ENCODE measurements at regions not wholly inside any gene's neighbourhood (a gene's known extent, or its start where the extent isn't known, plus 50 kb on each side); places are given as distances from the start of the nearest gene placed in this dataset.

DNA sequence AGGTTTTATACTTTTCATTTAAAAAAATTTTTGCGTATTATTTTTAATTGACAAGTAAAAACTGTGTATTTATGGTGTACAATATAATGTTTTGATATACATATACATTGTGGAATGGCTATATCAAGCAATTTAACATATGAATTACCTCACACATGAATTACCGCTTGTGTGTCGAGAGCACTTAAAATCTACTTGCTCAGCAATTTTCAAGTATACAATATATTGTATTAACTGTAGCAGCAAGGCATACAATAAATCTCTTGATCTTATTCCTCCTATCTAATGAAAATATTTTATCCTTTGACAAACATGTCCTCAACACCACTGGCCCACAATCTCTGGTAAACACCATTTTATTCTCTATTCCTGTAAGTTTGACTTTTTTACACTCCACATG lies 224.4 kb upstream of the CYLC2 start:
- TF ChIP-seq, protein P1, sequence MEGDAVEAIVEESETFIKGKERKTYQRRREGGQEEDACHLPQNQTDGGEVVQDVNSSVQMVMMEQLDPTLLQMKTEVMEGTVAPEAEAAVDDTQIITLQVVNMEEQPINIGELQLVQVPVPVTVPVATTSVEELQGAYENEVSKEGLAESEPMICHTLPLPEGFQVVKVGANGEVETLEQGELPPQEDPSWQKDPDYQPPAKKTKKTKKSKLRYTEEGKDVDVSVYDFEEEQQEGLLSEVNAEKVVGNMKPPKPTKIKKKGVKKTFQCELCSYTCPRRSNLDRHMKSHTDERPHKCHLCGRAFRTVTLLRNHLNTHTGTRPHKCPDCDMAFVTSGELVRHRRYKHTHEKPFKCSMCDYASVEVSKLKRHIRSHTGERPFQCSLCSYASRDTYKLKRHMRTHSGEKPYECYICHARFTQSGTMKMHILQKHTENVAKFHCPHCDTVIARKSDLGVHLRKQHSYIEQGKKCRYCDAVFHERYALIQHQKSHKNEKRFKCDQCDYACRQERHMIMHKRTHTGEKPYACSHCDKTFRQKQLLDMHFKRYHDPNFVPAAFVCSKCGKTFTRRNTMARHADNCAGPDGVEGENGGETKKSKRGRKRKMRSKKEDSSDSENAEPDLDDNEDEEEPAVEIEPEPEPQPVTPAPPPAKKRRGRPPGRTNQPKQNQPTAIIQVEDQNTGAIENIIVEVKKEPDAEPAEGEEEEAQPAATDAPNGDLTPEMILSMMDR (IDR thresholded peaks at IDR 0.05; ENCODE audit: insufficient read depth, low read length, missing control alignments) = no peak

GRCh38 chr9:102769307-102769706 lies 225.8 kb upstream of the CYLC2 start:
- no peak for DNase-seq (ENCODE audit: low read depth, low spot score)
- TF ChIP-seq, protein P1 (IDR thresholded peaks at IDR 0.05; ENCODE audit: insufficient read depth, low read length, missing control alignments) = no peak
- POLR2A ChIA-PET = no interaction called here
- no peak overlapping the region for H3K4me3 ChIP-seq (ENCODE audit: low read depth, low read length)
- CTCF ChIA-PET = no interaction called here

More for the DNA sequence above, 224.4 kb upstream of the CYLC2 start:
- ChIA-PET CTCF (no interaction called here), POLR2A (no interaction called here)
- H3K4me3 ChIP-seq (ENCODE audit: low read depth, low read length) = no peak overlapping the region
- no peak for DNase-seq (ENCODE audit: low read depth, low spot score)

DNA sequence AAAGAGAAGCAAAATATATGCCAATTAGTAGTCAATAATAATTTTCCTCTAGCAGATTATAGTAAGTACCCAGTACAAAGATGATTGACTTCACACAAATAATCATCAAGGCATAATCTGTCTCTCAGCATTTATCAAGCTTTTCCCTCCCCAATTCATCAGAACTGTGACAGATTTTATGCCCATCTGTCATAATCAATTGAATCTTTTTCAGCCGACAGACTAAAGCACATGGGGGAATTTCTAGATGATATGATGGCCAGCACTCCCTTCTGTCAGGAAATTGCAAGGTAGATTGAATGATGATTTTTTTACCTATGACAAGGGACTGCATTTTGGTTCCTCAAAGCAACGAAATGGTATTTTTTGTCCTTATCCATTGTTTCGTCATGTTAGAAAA lies 227.1 kb upstream of the CYLC2 start:
- no peak overlapping the region for H3K4me3 ChIP-seq (ENCODE audit: low read depth, low read length)
- ChIA-PET POLR2A (no interaction called here), CTCF (no interaction called here)
- DNase-seq (ENCODE audit: low read depth, low spot score) = no peak
- TF ChIP-seq, protein P1 (IDR thresholded peaks at IDR 0.05; ENCODE audit: insufficient read depth, low read length, missing control alignments) = no peak

DNA sequence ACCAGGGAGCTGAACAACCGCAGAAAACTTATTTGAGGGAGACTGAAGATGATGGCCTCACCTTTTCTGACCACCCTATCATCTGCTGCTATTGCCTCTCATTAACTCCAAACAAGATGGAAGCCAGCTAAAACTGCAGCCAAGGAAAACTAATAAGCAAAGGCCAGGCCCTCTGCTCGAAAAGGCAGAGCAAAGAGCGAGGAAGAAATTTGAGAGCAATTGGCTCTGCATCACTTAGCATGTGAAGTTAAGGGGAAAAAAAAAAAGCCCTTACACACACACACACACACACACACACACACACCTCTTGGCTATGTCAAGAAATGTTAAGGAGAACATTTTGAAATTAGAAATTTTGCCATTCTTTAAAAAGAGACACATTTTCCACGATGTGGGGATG lies 228.1 kb upstream of the CYLC2 start:
- POLR2A ChIA-PET = no interaction called here
- DNase-seq (ENCODE audit: low read depth, low spot score) = no peak
- CTCF ChIA-PET = no interaction called here
- H3K4me3 ChIP-seq (ENCODE audit: low read depth, low read length) = no peak overlapping the region
- TF ChIP-seq, protein P1 (IDR thresholded peaks at IDR 0.05; ENCODE audit: insufficient read depth, low read length, missing control alignments) = no peak

DNA sequence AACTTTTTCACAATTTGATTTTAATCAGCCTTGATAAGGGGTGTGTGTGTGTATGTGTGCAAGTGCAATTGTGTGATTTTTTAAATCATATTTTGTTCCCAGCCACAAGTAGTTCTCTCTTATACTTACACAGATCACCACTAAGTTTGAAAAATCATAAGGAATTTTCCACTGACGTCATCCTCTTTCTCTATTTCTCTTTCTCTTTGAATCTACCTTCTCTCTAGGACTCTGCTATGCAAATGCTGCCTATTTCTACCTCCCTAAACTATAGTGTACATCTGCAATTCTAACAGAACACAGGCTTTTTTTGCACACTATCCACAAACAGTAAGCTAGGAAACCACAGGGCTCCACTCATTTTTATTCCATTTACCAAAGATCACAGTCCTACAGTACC lies 254.6 kb upstream of the CYLC2 start:
- no peak for DNase-seq (ENCODE audit: low read depth, low spot score)
- no peak overlapping the region for H3K4me3 ChIP-seq (ENCODE audit: low read depth, low read length)
- ChIA-PET POLR2A (no interaction called here), CTCF (no interaction called here)
- TF ChIP-seq, protein P1 (IDR thresholded peaks at IDR 0.05; ENCODE audit: insufficient read depth, low read length, missing control alignments) = no peak

- TF ChIP-seq, protein P1 (IDR thresholded peaks at IDR 0.05; ENCODE audit: insufficient read depth, low read length, missing control alignments) = no peak
- ChIA-PET POLR2A (no interaction called here), CTCF (no interaction called here)
- no peak overlapping the region for H3K4me3 ChIP-seq (ENCODE audit: low read depth, low read length)
- no peak for DNase-seq (ENCODE audit: low read depth, low spot score)
These were observed 266.2 kb upstream of the CYLC2 start for GRCh38 chr9:102728946-102729345.

All from AG04449 (cell line).